Activated CD8-positive, alpha-beta T cell treated with anti-CD3 and anti-CD28 coated beads, Interleukin-2, amount 10 ng/mL, durations not matched to agents 7 days and 5 days (primary cell): ENCODE measurements at regions not wholly inside any gene's neighbourhood (a gene's known extent, or its start where the extent isn't known, plus 50 kb on each side); places are given as distances from the start of the nearest gene placed in this dataset.

Source experiments
- ATAC-seq: fragments of 150-1000 bp; cut with Tn5 transposase; one replicate; pipeline ENCODE4 v1.10.0; 2021; ENCODE audit warnings: moderate library complexity
- CTCF ChIA-PET: fragments of 350-600 bp; sonication (Branson Sonifier 250); formaldehyde crosslinking; loops from one replicate; lab custom pipeline; 2021; ENCODE audit warnings: antibody characterized with exemption; lab: Charles Lee
- POLR2A ChIA-PET: fragments of 350-600 bp; sonication (Branson Sonifier 250); formaldehyde crosslinking; loops from one replicate; lab custom pipeline; 2021; ENCODE audit warnings: antibody characterized with exemption; lab: Charles Lee
- DNase-seq: peaks from one replicate; pipeline ENCODE4 v3.0.0-alpha.2; 2020
- H3K27ac Mint-ChIP-seq: one replicate; pipeline ENCODE4 v1.8.0; 2021; ENCODE audit warnings: mild to moderate bottlenecking, mixed read lengths
- H3K27me3 Mint-ChIP-seq: one replicate; pipeline ENCODE4 v1.8.0; 2021; ENCODE audit warnings: low read depth, mixed read lengths
- H3K36me3 Mint-ChIP-seq: one replicate; pipeline ENCODE4 v1.8.0; 2021; ENCODE audit warnings: low read depth, mixed read lengths
- H3K4me1 Mint-ChIP-seq: one replicate; pipeline ENCODE4 v1.8.0; 2021; ENCODE audit warnings: low read depth, mixed read lengths
- H3K4me3 Mint-ChIP-seq: one replicate; pipeline ENCODE4 v1.8.0; 2021; ENCODE audit warnings: mild to moderate bottlenecking, mixed read lengths
- H3K9me3 Mint-ChIP-seq: one replicate; pipeline ENCODE4 v1.8.0; 2022; ENCODE audit warnings: mixed read lengths; ENCODE audit not compliant: insufficient read depth

GRCh38 chr16:64174327-64174726 lies 947.5 kb downstream of the CDH11 start:
- Mint-ChIP-seq H3K4me1 (no peaks in the 10 kb centered on the region), H3K36me3 (no peaks in the 10 kb centered on the region), H3K9me3 (peaks cover 26% of the 10 kb centered on the region), H3K27ac (no peak overlapping the region), H3K27me3 (no peaks in the 10 kb centered on the region), H3K4me3 (no peak overlapping the region)
- CTCF ChIA-PET, result no interaction called here
- no peak for DNase-seq
- POLR2A ChIA-PET, result no interaction called here
- no peak for ATAC-seq

DNA sequence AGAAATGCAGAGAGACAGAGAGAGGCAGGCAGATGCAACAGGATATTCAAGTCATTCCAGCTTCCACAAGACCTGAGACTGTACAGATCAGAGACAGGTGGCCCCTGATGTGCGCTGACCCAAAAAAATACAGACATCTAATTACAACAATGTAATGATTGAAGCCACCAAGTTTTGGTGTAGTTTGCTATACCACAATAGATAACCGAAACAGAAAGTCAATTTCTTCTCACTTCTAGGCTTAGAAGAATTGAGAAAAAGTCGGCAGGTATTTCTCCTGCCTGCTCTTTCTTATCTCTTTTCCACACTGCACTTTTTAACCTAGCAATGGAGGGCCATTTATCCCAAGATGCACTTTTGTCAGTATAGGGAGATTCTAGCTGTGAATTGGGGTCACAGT lies 949.2 kb downstream of the CDH11 start:
- CTCF ChIA-PET, result no interaction called here
- H3K4me3 Mint-ChIP-seq, result no peak overlapping the region

DNA sequence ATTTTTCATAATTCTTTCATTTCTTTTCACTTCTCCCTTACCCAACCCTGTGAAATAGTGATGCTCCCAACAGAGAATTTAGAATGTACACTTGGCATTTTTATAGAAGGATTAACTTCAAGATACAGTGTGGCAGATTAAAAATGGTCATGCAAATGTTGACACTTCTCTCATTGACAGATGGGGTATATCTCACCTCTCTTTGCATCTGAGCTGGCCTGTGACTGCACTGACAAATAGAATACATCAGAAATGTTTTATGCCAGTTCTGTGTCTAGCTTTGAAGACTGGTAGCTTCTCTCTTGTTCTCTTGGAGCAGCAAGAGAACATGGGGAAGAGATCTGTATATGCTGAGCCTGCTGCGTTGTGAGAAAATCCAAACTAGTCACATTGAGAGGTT lies 949.6 kb downstream of the CDH11 start:
- CTCF ChIA-PET, result no interaction called here
- H3K27ac Mint-ChIP-seq, result no peak overlapping the region
- no peaks in the 10 kb centered on the region for H3K27me3 Mint-ChIP-seq
- H3K4me1 Mint-ChIP-seq, result no peaks in the 10 kb centered on the region
- peaks cover 18% of the 10 kb centered on the region for H3K9me3 Mint-ChIP-seq
- H3K4me3 Mint-ChIP-seq, result no peak overlapping the region
- H3K36me3 Mint-ChIP-seq, result no peaks in the 10 kb centered on the region
- POLR2A ChIA-PET, result no interaction called here
- DNase-seq (no peak), ATAC-seq (no peak)

More for the DNA sequence above, 949.2 kb downstream of the CDH11 start:
- H3K27me3 Mint-ChIP-seq, result no peaks in the 10 kb centered on the region
- no peaks in the 10 kb centered on the region for H3K4me1 Mint-ChIP-seq
- no peaks in the 10 kb centered on the region for H3K36me3 Mint-ChIP-seq
- ATAC-seq (no peak), DNase-seq (no peak)
- peaks cover 23% of the 10 kb centered on the region for H3K9me3 Mint-ChIP-seq
- POLR2A ChIA-PET, result no interaction called here
- H3K27ac Mint-ChIP-seq, result no peak overlapping the region

- H3K4me1 Mint-ChIP-seq, result no peaks in the 10 kb centered on the region
- no peak overlapping the region for H3K27ac Mint-ChIP-seq
- DNase-seq (no peak), ATAC-seq (no peak)
- no peaks in the 10 kb centered on the region for H3K36me3 Mint-ChIP-seq
- H3K27me3 Mint-ChIP-seq, result no peaks in the 10 kb centered on the region
- peaks cover 18% of the 10 kb centered on the region for H3K9me3 Mint-ChIP-seq
- ChIA-PET CTCF (no interaction called here), POLR2A (no interaction called here)
- no peak overlapping the region for H3K4me3 Mint-ChIP-seq
Observed at GRCh38 chr16:64171632-64172031, 950.2 kb downstream of the CDH11 start.

- ATAC-seq (no peak), DNase-seq (no peak)
- Mint-ChIP-seq H3K36me3 (no peaks in the 10 kb centered on the region), H3K9me3 (peaks cover 9% of the 10 kb centered on the region), H3K27ac (no peak overlapping the region), H3K27me3 (no peaks in the 10 kb centered on the region), H3K4me1 (no peaks in the 10 kb centered on the region), H3K4me3 (no peak overlapping the region)
- CTCF ChIA-PET, result interaction anchor here (0.7 kb wide), 1 partner anchor 864 kb away, joined by 3 read pairs; no protein-coding TSS in a partner anchor
- POLR2A ChIA-PET, result no interaction called here
Observed at GRCh38 chr16:64168371-64168770, 953.5 kb downstream of the CDH11 start.

GRCh38 chr16:64167936-64168335 lies 953.9 kb downstream of the CDH11 start:
- H3K36me3 Mint-ChIP-seq, result no peaks in the 10 kb centered on the region
- no peak overlapping the region for H3K27ac Mint-ChIP-seq
- ATAC-seq, result no peak
- DNase-seq, result no peak
- no peaks in the 10 kb centered on the region for H3K27me3 Mint-ChIP-seq
- ChIA-PET CTCF (no interaction called here), POLR2A (no interaction called here)
- no peak overlapping the region for H3K4me3 Mint-ChIP-seq
- H3K4me1 Mint-ChIP-seq, result no peaks in the 10 kb centered on the region
- H3K9me3 Mint-ChIP-seq, result peaks cover 9% of the 10 kb centered on the region

DNA sequence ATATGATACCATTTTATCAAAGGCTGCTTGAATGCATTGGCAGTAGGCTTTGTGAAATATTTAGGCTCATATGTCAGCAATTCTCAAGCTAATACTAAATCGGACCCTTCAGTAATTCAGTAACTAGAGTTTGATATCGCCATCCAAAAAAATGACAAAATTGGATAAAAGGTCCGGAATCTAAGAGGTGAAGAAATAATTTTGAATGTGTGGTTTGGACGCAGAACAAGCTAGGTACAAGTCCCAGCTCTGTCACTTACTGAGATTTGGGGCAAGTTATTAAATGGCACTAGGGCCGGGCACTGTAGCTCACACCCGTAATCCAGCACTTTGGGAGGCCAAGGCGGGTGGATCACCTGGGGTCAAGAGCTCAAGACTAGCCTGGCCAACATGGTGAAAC lies 956.5 kb downstream of the CDH11 start:
- ChIA-PET POLR2A (no interaction called here), CTCF (no interaction called here)
- no peak overlapping the region for H3K4me3 Mint-ChIP-seq
- H3K27ac Mint-ChIP-seq, result no peak overlapping the region
- no peaks in the 10 kb centered on the region for H3K36me3 Mint-ChIP-seq
- ATAC-seq (no peak), DNase-seq (no peak)
- no peaks in the 10 kb centered on the region for H3K4me1 Mint-ChIP-seq
- peaks cover 5% of the 10 kb centered on the region for H3K9me3 Mint-ChIP-seq
- H3K27me3 Mint-ChIP-seq, result no peaks in the 10 kb centered on the region

DNA sequence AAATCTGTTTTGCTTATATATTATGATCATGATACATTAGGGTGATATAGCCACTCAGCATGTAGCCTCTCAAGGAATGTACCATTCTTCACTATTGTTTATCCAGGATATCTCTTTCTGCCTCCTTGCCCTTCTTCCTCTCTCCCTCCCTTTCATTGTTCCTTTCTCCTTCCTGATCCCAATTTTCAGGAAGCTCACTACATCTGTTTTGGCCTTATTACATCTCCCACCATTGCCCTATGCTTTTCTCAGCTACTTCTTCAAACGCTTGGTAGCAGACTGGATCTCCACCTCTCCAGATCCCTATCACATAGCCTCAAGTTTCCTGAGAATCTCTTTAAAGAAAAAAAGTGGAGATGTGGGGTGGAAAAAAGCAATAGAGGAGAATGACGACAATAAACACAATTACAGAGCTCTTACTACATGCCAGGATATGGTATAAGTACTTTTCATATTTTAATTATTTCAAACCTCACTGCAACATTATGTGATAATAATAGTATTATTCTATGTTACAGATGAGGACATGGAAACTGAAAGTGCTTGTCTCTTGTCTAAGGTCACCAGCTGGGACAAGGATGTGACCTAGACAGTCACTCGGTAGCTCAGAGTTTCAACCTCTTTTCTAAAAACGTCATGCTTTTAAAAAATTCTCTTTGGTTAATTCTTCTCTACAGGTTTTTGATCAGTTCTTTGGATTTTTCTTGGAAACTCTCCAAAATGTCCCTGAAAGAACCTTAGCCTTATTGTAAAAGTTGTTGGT lies 959.1 kb downstream of the CDH11 start:
- no peak for DNase-seq
- H3K27ac Mint-ChIP-seq, result no peak overlapping the region
- H3K36me3 Mint-ChIP-seq, result no peaks in the 10 kb centered on the region
- H3K9me3 Mint-ChIP-seq, result no peaks in the 10 kb centered on the region
- no peak overlapping the region for H3K4me3 Mint-ChIP-seq
- H3K4me1 Mint-ChIP-seq, result no peaks in the 10 kb centered on the region
- POLR2A ChIA-PET, result no interaction called here
- ATAC-seq, result no peak
- H3K27me3 Mint-ChIP-seq, result no peaks in the 10 kb centered on the region
- CTCF ChIA-PET, result no interaction called here

DNA sequence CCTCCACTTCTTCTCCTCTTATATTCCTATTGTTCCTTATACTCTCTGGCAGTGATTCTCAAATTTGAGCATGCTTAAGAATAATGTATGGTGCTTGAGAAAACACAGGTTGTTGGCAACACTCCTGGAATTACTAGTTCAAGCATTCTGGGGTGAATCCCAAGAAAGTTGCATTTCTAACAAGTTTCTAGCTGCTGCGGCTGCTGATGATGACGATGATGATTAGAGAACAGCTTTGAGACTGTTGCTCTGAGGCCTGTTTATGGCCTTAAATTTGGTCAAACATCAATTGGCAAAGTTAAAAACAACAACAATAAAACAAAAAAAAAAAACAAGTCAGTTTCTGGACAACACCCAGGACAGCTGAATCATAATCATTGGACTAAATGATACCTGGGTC lies 961.9 kb downstream of the CDH11 start:
- H3K27me3 Mint-ChIP-seq, result no peaks in the 10 kb centered on the region
- H3K4me3 Mint-ChIP-seq, result no peak overlapping the region
- CTCF ChIA-PET, result no interaction called here
- H3K9me3 Mint-ChIP-seq, result peaks cover 12% of the 10 kb centered on the region
- POLR2A ChIA-PET, result no interaction called here
- no peaks in the 10 kb centered on the region for H3K36me3 Mint-ChIP-seq
- H3K27ac Mint-ChIP-seq, result no peak overlapping the region
- no peaks in the 10 kb centered on the region for H3K4me1 Mint-ChIP-seq
- no peak for ATAC-seq
- no peak for DNase-seq

- DNase-seq (no peak), ATAC-seq (no peak)
- no peaks in the 10 kb centered on the region for H3K27me3 Mint-ChIP-seq
- H3K27ac Mint-ChIP-seq, result no peak overlapping the region
- H3K4me1 Mint-ChIP-seq, result no peaks in the 10 kb centered on the region
- ChIA-PET CTCF (no interaction called here), POLR2A (no interaction called here)
- H3K4me3 Mint-ChIP-seq, result no peak overlapping the region
- H3K9me3 Mint-ChIP-seq, result peaks cover 13% of the 10 kb centered on the region
- no peaks in the 10 kb centered on the region for H3K36me3 Mint-ChIP-seq
Observed at GRCh38 chr16:64158941-64159588, 962.8 kb downstream of the CDH11 start.

DNA sequence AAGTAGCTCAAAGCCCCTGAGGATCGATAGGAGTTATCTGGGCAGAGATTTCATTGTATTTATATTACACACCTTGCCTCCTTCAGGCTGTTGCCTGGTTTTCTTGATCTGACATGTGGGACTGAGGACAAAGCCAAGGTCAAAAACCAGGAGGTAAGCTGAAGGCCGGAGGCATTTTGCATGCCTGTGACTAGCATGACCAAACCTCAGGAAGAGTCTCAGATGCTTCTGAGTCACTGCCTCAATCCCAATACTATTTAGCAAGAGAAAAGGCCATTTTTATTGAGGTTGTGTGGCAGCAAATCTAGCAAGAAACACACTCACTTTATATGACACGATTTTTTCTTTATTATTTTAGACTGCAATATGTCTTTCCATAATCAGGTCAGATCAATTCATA lies 968.1 kb downstream of the CDH11 start:
- no peaks in the 10 kb centered on the region for H3K4me1 Mint-ChIP-seq
- ATAC-seq (no peak), DNase-seq (no peak)
- H3K9me3 Mint-ChIP-seq, result peaks cover 26% of the 10 kb centered on the region
- no peak overlapping the region for H3K4me3 Mint-ChIP-seq
- no peaks in the 10 kb centered on the region for H3K27me3 Mint-ChIP-seq
- ChIA-PET CTCF (no interaction called here), POLR2A (no interaction called here)
- H3K27ac Mint-ChIP-seq, result no peak overlapping the region
- H3K36me3 Mint-ChIP-seq, result no peaks in the 10 kb centered on the region

GRCh38 chr16:64151990-64152767 lies 969.7 kb downstream of the CDH11 start:
- H3K36me3 Mint-ChIP-seq, result no peaks in the 10 kb centered on the region
- ChIA-PET CTCF (no interaction called here), POLR2A (no interaction called here)
- no peak overlapping the region for H3K27ac Mint-ChIP-seq
- DNase-seq (no peak), ATAC-seq (no peak)
- no peak overlapping the region for H3K4me3 Mint-ChIP-seq
- H3K27me3 Mint-ChIP-seq, result no peaks in the 10 kb centered on the region
- no peaks in the 10 kb centered on the region for H3K4me1 Mint-ChIP-seq
- peaks cover 26% of the 10 kb centered on the region for H3K9me3 Mint-ChIP-seq
